Esophagus muscularis mucosa (tissue), 4 donors: ENCODE measurements at regions not wholly inside any gene's neighbourhood (a gene's known extent, or its start where the extent isn't known, plus 50 kb on each side); places are given as distances from the start of the nearest gene placed in this dataset.

Experiments used
- DNase-seq: peaks from one replicate; pipeline ENCODE4 v3.0.0-alpha.2; 2017; ENCODE audit errors: extremely low spot score
- H3K27ac ChIP-seq, 4 donors: fragments of 200-600 bp; sonication (generic); replicated peaks in 1 of 4; 1 replicate in 3 of 4; 2 replicates in 1 of 4; pipeline ENCODE4 v1.5.1; 2016 to 2019; ENCODE audit warnings: mild to moderate bottlenecking in 1 of 4
- H3K27me3 ChIP-seq, 4 donors: fragments of 200-600 bp; sonication (generic); one replicate each; pipeline versions ENCODE4 v1.5.1 to v1.6.0; 2016 to 2019
- H3K36me3 ChIP-seq, 4 donors: fragments of 200-600 bp; sonication (generic); one replicate each; pipeline ENCODE4 v1.5.1; 2016 to 2019
- H3K4me1 ChIP-seq, 4 donors: fragments of 200-600 bp; sonication (generic); one replicate each; pipeline ENCODE4 v1.5.1; 2016 to 2019
- H3K4me3 ChIP-seq, 4 donors: fragments of 200-600 bp; sonication (generic); 1 replicate in 2 of 4; 2 replicates in 2 of 4; pipeline ENCODE4 v1.5.1; 2016 to 2019; ENCODE audit warnings: mild to moderate bottlenecking in 4 of 4, moderate library complexity in 1 of 4
- H3K9me3 ChIP-seq, 4 donors: fragments of 200-600 bp; sonication (generic); 1 replicate in 3 of 4; 2 replicates in 1 of 4; pipeline ENCODE4 v1.5.1; 2016 to 2019
- CTCF ChIP-seq, 3 experiments: fragments of 200-600 bp in 2 of 3; fragments of 450-650 bp in 1 of 3; sonication (generic) in 2 of 3; IDR thresholded peaks; one replicate each; pipeline ENCODE4 v1.5.1; 2017 to 2019; ENCODE audit warnings: antibody characterized with exemption in 3 of 3, mild to moderate bottlenecking in 2 of 3, moderate library complexity in 1 of 3
- EP300 ChIP-seq: sonication (generic); formaldehyde crosslinking; IDR thresholded peaks from one replicate; pipeline ENCODE4 v1.6.1; 2017; ENCODE audit warnings: antibody characterized with exemption
- POLR2A ChIP-seq: fragments of 450-650 bp; IDR thresholded peaks from one replicate; pipeline ENCODE4 v1.6.1; 2017; ENCODE audit warnings: antibody characterized with exemption, moderate library complexity, mild to moderate bottlenecking, low read depth
- POLR2AphosphoS5 ChIP-seq, 2 donors: sonication (generic); formaldehyde crosslinking; IDR thresholded peaks; one replicate each; pipeline ENCODE4 v1.6.1; 2017; ENCODE audit warnings: antibody characterized with exemption in 2 of 2
- WGBS: methylation state at CpG from one replicate; pipeline ENCODE4 v1.1.5; 2018; 5-methylcytosine and 5-hydroxymethylcytosine counted together
- intact Hi-C: fragments of 100-400 bp; cut with DNase I; formaldehyde crosslinking; loops from one replicate; pipeline ENCODE4 v1.15.1; 2023

DNA sequence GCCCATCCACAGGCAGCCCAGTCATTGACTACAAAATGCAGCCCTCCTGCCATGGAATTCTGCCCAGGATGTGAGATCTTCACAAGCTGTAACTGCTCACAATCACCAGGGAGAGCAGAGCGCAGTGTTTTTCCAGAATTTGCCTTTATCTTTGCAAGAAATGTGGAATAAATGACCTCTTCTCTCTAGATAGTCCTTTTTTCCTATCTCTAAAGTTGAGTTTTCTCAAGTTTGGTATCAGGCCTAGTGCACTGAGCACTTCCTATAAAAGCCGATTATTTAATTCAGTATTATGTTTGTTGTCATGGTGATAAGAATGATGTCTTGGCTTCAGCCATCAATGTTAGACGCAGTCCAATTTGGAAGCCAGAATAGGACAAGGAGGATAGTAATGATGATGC is 246.9 kb upstream of the IRF2BP2 start:
- Histone ChIP-seq H3K4me3 (no peak overlapping the region), H3K36me3 (no peaks in the 10 kb centered on the region), H3K27ac (peak overlapping the region; percentile 46 to 61 (median 58)), H3K4me1 (peaks cover 0 to 25% (median 19%) of the 10 kb centered on the region in 4 donors), H3K9me3 (no peaks in the 10 kb centered on the region), H3K27me3 (no peaks in the 10 kb centered on the region)
- intact Hi-C loops = no loop called here
- peak in 1 of 2 donors; percentile 8 for TF ChIP-seq POLR2AphosphoS5 (IDR thresholded peaks at IDR 0.05)
- no peak for TF ChIP-seq POLR2A
- WGBS = 40% methylated on average over 3 of the region's 3 CpGs
- no peak for DNase-seq

DNA sequence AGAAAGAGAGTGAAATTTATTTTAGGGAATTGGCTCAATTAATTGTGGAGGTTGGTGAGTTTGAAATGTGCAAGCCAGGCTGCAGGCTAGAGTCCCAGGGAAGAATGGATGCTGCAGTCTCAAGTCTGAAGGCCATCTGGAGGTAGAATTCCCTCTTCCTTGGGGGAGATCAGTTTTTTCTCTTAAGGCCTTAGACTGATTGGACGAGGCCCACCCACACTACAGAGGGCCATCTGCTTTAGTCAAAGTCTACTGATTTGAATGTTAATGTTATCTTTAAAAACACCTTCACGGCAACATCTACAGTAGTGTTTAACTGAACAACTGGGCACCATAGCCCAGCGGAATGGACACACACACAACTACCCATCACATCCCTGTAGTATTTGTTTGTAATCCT is 245.9 kb upstream of the IRF2BP2 start:
- H3K36me3 ChIP-seq = no peaks in the 10 kb centered on the region
- intact Hi-C loops = no loop called here
- TF ChIP-seq CTCF (IDR thresholded peaks at IDR 0.05) (no peak), EP300 (no peak), POLR2AphosphoS5 (IDR thresholded peaks at IDR 0.05) (no peak), POLR2A (no peak)
- no peak overlapping the region for H3K4me3 ChIP-seq
- H3K27me3 ChIP-seq = no peaks in the 10 kb centered on the region
- peaks cover 0 to 31% (median 22%) of the 10 kb centered on the region in 4 donors for H3K4me1 ChIP-seq
- DNase-seq = no peak
- H3K27ac ChIP-seq = peak overlapping the region in 3 of 4 donors; percentile 57 to 61 (median 58)
- WGBS = 100% methylated on average over 3 of the region's 3 CpGs
- H3K9me3 ChIP-seq = no peaks in the 10 kb centered on the region

- Histone ChIP-seq H3K9me3 (no peaks in the 10 kb centered on the region), H3K36me3 (no peaks in the 10 kb centered on the region), H3K27ac (no peak overlapping the region), H3K27me3 (no peaks in the 10 kb centered on the region), H3K4me1 (peaks cover 0 to 34% (median 23%) of the 10 kb centered on the region in 4 donors), H3K4me3 (no peak overlapping the region)
- TF ChIP-seq CTCF (IDR thresholded peaks at IDR 0.05) = no peak
- TF ChIP-seq POLR2AphosphoS5 (IDR thresholded peaks at IDR 0.05) = no peak
- TF ChIP-seq EP300 = no peak
- no peak for TF ChIP-seq POLR2A
- no peak for DNase-seq
- 100% methylated on average over 1 of the region's 1 CpG for WGBS
- intact Hi-C loops = no loop called here
Measured at GRCh38 chr1:234854645-234855039, 244.7 kb upstream of the IRF2BP2 start.

GRCh38 chr1:234853906-234854644 is 244.1 kb upstream of the IRF2BP2 start:
- no peak overlapping the region for H3K4me3 ChIP-seq
- TF ChIP-seq POLR2A = no peak
- TF ChIP-seq CTCF (IDR thresholded peaks at IDR 0.05) = no peak
- no peak for TF ChIP-seq EP300
- no peak for TF ChIP-seq POLR2AphosphoS5 (IDR thresholded peaks at IDR 0.05)
- DNase-seq = no peak
- 75% methylated on average over 5 of the region's 6 CpGs for WGBS
- no peak overlapping the region for H3K27ac ChIP-seq
- intact Hi-C loops = no loop called here
- no peaks in the 10 kb centered on the region for H3K9me3 ChIP-seq
- peaks cover 0 to 40% (median 23%) of the 10 kb centered on the region in 4 donors for H3K4me1 ChIP-seq
- no peaks in the 10 kb centered on the region for H3K36me3 ChIP-seq
- no peaks in the 10 kb centered on the region for H3K27me3 ChIP-seq

DNA sequence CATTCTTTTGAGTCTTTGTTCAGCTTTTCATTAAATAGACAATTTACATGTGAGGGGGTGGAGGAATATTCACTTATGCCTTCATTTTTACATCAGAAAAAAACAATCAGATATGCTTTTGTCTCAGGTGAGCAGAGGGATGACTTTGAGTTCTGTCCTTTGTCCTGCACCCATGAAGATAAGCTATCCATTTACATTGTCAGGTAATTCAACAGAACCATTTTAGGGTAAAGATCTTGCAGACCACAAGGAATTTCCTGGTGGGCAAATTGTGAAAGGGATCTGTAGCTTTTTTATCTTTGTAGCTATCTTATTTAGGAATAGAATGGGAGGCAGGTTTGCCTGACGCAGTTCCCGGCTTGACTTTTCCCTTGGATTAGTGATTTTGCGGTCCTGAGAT is 242.7 kb upstream of the IRF2BP2 start:
- no peak for DNase-seq
- no peaks in the 10 kb centered on the region for H3K36me3 ChIP-seq
- H3K4me1 ChIP-seq = peaks cover 0 to 37% (median 22%) of the 10 kb centered on the region in 4 donors
- intact Hi-C loops = no loop called here
- no peaks in the 10 kb centered on the region for H3K27me3 ChIP-seq
- 97% methylated on average over 3 of the region's 3 CpGs for WGBS
- H3K4me3 ChIP-seq = no peak overlapping the region
- TF ChIP-seq POLR2A (no peak), EP300 (no peak), POLR2AphosphoS5 (IDR thresholded peaks at IDR 0.05) (no peak), CTCF (IDR thresholded peaks at IDR 0.05) (no peak)
- H3K9me3 ChIP-seq = no peaks in the 10 kb centered on the region
- no peak overlapping the region for H3K27ac ChIP-seq
